Thoracic aorta (tissue), 2 donors: ENCODE measurements at regions not wholly inside any gene's neighbourhood (a gene's known extent, or its start where the extent isn't known, plus 50 kb on each side); places are given as distances from the start of the nearest gene placed in this dataset.

Experiments
- ATAC-seq: fragments of 150-250 bp; one replicate; pipeline ENCODE4 v1.8.0; 2017; ENCODE audit warnings: low read depth; ENCODE audit not compliant: insufficient number of reproducible peaks, low FRiP score
- DNase-seq: peaks from one replicate; pipeline ENCODE4 v3.0.0-alpha.2; 2020; ENCODE audit warnings: low spot score
- H3K27ac ChIP-seq, 2 donors: fragments of 200-600 bp; sonication (generic); 1 replicate in 1 of 2; 2 replicates in 1 of 2; pipeline ENCODE4 v1.5.1; 2016; ENCODE audit warnings: mild to moderate bottlenecking in 2 of 2, moderate library complexity in 2 of 2
- H3K27me3 ChIP-seq: fragments of 200-600 bp; sonication (generic); replicated peaks from 2 replicates; pipeline ENCODE4 v1.6.0; 2016; ENCODE audit warnings: mild to moderate bottlenecking; ENCODE audit not compliant: insufficient read depth
- H3K36me3 ChIP-seq: fragments of 200-600 bp; sonication (generic); one replicate; pipeline ENCODE4 v1.5.1; 2016
- H3K4me1 ChIP-seq, 2 donors: fragments of 200-600 bp; sonication (generic); 1 replicate in 1 of 2; 2 replicates in 1 of 2; pipeline versions ENCODE4 v1.5.1 to v1.6.0; 2016; ENCODE audit warnings: low read depth in 2 of 2, mild to moderate bottlenecking in 1 of 2; ENCODE audit not compliant: control insufficient read depth in 1 of 2
- H3K4me3 ChIP-seq: fragments of 200-600 bp; sonication (generic); 2 replicates; pipeline ENCODE4 v1.5.1; 2016; ENCODE audit warnings: mild to moderate bottlenecking
- H3K9me3 ChIP-seq: fragments of 200-600 bp; sonication (generic); 2 replicates; pipeline ENCODE4 v1.5.1; 2016
- TF ChIP-seq, protein P1 (sequence below): fragments of 200-600 bp; sonication (generic); IDR thresholded peaks from one replicate; pipeline ENCODE4 v1.5.1; 2019; ENCODE audit warnings: antibody characterized with exemption

DNA sequence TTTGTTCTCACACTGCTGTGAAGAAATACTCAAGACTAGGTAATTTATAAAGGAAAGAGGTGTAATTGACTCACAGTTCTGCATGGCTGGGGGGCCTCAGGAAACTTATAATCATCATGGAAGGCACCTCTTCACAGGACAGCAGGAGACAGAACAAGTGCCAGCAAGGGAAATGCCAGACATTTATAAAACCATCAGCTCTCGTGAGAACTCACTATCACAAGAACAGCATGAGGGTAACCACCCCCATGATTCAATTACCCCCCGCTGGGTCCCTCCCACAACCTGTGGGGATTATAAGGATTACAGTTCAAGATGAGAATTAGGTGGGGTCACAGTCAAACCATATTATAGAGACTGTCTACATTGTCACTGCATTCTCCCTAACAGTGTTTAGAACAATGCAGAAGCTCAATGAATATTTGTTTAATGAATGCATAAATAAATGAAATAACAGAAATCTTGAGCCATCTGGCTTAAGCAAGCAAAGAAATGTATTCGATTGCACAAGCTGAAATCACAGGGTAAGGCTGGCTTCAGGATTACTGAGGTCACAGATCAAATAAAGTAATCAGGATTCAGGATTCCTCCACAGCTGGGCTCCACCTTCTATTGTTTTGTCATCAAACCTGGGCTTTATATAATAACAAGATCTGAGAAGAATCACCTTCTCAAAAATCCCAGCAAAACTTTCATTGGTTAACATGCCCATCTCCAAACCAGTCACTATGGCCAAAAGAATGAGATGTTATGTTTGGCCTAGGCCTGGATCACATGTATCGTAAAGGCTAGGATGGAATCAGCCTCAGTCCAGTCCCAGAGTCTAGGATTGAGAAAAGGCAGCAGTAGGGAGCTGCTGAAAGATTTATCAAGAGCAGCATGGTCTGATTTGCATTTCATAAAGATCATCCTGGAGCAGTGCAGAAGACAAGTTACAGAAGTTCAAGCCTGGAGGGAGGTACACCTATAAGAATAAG, 137.8 kb upstream of the UBASH3B start:
- no peaks in the 10 kb centered on the region for H3K27me3 ChIP-seq
- no peaks in the 10 kb centered on the region for H3K9me3 ChIP-seq
- no peak overlapping the region for H3K4me3 ChIP-seq
- TF ChIP-seq, protein P1, sequence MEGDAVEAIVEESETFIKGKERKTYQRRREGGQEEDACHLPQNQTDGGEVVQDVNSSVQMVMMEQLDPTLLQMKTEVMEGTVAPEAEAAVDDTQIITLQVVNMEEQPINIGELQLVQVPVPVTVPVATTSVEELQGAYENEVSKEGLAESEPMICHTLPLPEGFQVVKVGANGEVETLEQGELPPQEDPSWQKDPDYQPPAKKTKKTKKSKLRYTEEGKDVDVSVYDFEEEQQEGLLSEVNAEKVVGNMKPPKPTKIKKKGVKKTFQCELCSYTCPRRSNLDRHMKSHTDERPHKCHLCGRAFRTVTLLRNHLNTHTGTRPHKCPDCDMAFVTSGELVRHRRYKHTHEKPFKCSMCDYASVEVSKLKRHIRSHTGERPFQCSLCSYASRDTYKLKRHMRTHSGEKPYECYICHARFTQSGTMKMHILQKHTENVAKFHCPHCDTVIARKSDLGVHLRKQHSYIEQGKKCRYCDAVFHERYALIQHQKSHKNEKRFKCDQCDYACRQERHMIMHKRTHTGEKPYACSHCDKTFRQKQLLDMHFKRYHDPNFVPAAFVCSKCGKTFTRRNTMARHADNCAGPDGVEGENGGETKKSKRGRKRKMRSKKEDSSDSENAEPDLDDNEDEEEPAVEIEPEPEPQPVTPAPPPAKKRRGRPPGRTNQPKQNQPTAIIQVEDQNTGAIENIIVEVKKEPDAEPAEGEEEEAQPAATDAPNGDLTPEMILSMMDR, result no peak
- H3K36me3 ChIP-seq, result no peaks in the 10 kb centered on the region
- ATAC-seq, result no peak
- no peak for DNase-seq
- H3K27ac ChIP-seq, result no peak overlapping the region
- no peaks in the 10 kb centered on the region for H3K4me1 ChIP-seq

DNA sequence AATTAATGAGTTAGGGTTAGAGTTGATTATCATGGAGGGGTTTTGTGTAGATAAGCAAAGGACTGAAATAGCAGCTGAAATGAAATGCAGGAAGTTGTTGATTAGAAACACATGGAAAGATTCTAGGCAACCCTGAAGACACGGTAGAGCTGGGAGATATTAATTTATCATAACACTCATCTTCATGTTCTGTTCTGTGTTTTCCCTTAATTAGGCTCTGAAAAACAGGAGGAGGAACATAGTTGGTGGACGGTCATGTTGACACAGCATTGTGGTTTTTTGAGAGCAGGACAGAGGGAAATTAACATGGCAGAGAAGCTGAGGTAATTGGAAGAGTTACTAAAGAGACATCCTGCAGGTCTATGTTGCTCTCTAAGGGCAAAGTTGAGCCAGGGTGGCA, 138.8 kb upstream of the UBASH3B start:
- ATAC-seq, result no peak
- no peaks in the 10 kb centered on the region for H3K27me3 ChIP-seq
- TF ChIP-seq, protein P1, result no peak

DNA sequence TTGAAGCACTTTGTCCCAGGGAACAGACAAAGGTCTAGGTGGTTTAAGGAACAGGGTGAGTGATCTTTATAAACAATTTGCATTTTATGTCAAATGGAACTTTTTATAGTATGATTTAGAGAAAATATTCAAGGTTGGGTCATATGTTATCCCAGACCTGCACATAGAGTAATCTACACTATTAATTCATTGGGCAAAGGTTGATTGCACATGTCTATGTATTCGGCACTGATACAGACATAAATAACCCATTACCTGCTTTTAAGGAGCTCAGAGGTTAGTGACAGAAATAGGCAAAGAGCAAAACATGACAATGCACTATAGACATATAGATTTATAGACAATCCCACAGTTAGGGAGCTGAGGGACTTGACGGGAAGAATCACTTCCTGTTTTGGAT, 141.5 kb upstream of the UBASH3B start:
- Histone ChIP-seq H3K4me3 (no peak overlapping the region), H3K27ac (no peak overlapping the region), H3K27me3 (no peaks in the 10 kb centered on the region), H3K36me3 (no peaks in the 10 kb centered on the region), H3K9me3 (no peaks in the 10 kb centered on the region), H3K4me1 (no peaks in the 10 kb centered on the region)
- ATAC-seq (no peak), DNase-seq (no peak)
- TF ChIP-seq, protein P1, result no peak

More for the DNA sequence above, 138.8 kb upstream of the UBASH3B start:
- Histone ChIP-seq H3K4me3 (no peak overlapping the region), H3K4me1 (no peaks in the 10 kb centered on the region), H3K36me3 (no peaks in the 10 kb centered on the region), H3K27ac (no peak overlapping the region), H3K9me3 (no peaks in the 10 kb centered on the region)
- DNase-seq, result no peak

DNA sequence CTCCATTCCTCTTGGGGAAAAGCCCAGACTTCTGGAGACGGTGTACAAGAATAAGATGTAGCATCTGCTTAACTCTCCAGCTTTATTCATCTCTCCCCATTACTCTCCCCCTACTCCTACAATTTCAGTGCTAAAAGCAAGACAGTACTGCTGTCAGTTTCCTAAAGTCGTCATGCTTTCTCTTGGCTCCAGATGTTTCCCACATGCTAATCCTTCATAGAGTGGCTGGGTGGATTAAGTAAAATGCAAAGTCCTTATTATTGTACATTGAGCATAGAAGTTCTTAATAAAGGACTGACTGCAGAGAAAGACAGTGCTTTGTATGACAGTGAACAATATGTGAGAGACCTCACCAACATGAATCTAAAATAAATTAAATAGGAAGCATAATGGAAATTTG, 142.2 kb upstream of the UBASH3B start:
- Histone ChIP-seq H3K27ac (no peak overlapping the region), H3K36me3 (no peaks in the 10 kb centered on the region), H3K4me3 (no peak overlapping the region), H3K4me1 (no peaks in the 10 kb centered on the region), H3K9me3 (no peaks in the 10 kb centered on the region), H3K27me3 (no peaks in the 10 kb centered on the region)
- no peak for DNase-seq
- no peak for ATAC-seq
- TF ChIP-seq, protein P1, result no peak

DNA sequence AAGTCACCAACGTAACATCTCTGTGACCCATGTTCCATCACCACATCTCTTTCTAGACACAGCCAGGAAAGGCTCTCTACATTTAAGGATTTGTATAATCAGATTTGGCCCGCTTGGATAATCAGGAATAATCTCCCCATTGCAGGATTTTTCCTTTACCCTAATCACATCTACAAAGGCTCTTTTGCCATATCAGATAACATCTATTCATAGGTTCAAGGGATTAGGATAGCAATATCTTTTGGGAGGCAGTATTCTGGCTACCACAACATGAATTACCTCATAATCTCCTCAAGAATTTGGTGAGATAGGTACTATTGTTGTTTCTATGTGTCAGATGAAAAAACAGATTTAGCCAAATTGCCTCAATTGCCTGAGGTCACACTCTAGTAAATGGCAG, 142.8 kb upstream of the UBASH3B start:
- TF ChIP-seq, protein P1, result no peak
- Histone ChIP-seq H3K27me3 (no peaks in the 10 kb centered on the region), H3K36me3 (no peaks in the 10 kb centered on the region), H3K4me3 (no peak overlapping the region), H3K4me1 (no peaks in the 10 kb centered on the region), H3K27ac (no peak overlapping the region), H3K9me3 (no peaks in the 10 kb centered on the region)
- no peak for DNase-seq
- no peak for ATAC-seq
